ENCODE measurements at regions not wholly inside any gene's neighbourhood (a gene's known extent, or its start where the extent isn't known, plus 50 kb on each side); places are given as distances from the start of the nearest gene placed in this dataset.
A peak's percentile ranks its signal among the peaks of the same experiment; 100 is the strongest.
"Not testable (repeated sequence)": the region's sequence is repeated elsewhere in the genome, so short reads cannot be mapped to it uniquely, and the experiment has no call there.

GRCh38 chr1:70587872-70588366, 176.9 kb downstream of the CTH start:
- Histone ChIP-seq H3K4me1 (ENCODE audit: control insufficient read depth, insufficient read depth, low read length) (no peaks in the 10 kb centered on the region), H3K27me3 (ENCODE audit: control insufficient read depth, insufficient read depth, low read length) (no peaks in the 10 kb centered on the region), H3K27ac (ENCODE audit: low read length) (no peak overlapping the region), H3K4me3 (ENCODE audit: low read length) (no peak overlapping the region), H3K36me3 (ENCODE audit: control insufficient read depth, insufficient read depth, low read length) (no peaks in the 10 kb centered on the region), H3K9me3 (replicated peaks; ENCODE audit: control insufficient read depth, low read depth, low read length) (no peaks in the 10 kb centered on the region)
- peak; percentile 7 for DNase-seq
- no CpG with 5 or more reads among the region's 3 CpGs for WGBS (ENCODE audit: insufficient coverage)

GRCh38 chr1:70593551-70593950, 182.5 kb downstream of the CTH start:
- not testable (repeated sequence) for H3K4me1 ChIP-seq (ENCODE audit: control insufficient read depth, insufficient read depth, low read length); H3K36me3 ChIP-seq (ENCODE audit: control insufficient read depth, insufficient read depth, low read length); H3K4me3 ChIP-seq (ENCODE audit: low read length); H3K27ac ChIP-seq (ENCODE audit: low read length); H3K9me3 ChIP-seq (replicated peaks; ENCODE audit: control insufficient read depth, low read depth, low read length); H3K27me3 ChIP-seq (ENCODE audit: control insufficient read depth, insufficient read depth, low read length); DNase-seq
- no CpG with 5 or more reads among the region's 3 CpGs for whole genome bisulfite sequencing (ENCODE audit: insufficient coverage)

- H3K36me3 ChIP-seq (ENCODE audit: control insufficient read depth, insufficient read depth, low read length), result no peaks in the 10 kb centered on the region
- no peak overlapping the region for H3K27ac ChIP-seq (ENCODE audit: low read length)
- no peak overlapping the region for H3K4me3 ChIP-seq (ENCODE audit: low read length)
- H3K27me3 ChIP-seq (ENCODE audit: control insufficient read depth, insufficient read depth, low read length), result no peaks in the 10 kb centered on the region
- no peaks in the 10 kb centered on the region for H3K9me3 ChIP-seq (replicated peaks; ENCODE audit: control insufficient read depth, low read depth, low read length)
- DNase-seq, result no peak
- no peaks in the 10 kb centered on the region for H3K4me1 ChIP-seq (ENCODE audit: control insufficient read depth, insufficient read depth, low read length)
- WGBS (ENCODE audit: insufficient coverage), result no CpG with 5 or more reads among the region's 2 CpGs
These were observed 197.7 kb downstream of the CTH start for GRCh38 chr1:70608815-70609214.

- not testable (repeated sequence) for H3K27ac ChIP-seq (ENCODE audit: low read length); H3K4me1 ChIP-seq (ENCODE audit: control insufficient read depth, insufficient read depth, low read length); H3K27me3 ChIP-seq (ENCODE audit: control insufficient read depth, insufficient read depth, low read length); DNase-seq; H3K9me3 ChIP-seq (replicated peaks; ENCODE audit: control insufficient read depth, low read depth, low read length); H3K36me3 ChIP-seq (ENCODE audit: control insufficient read depth, insufficient read depth, low read length); H3K4me3 ChIP-seq (ENCODE audit: low read length)
- WGBS (ENCODE audit: insufficient coverage), result no CpG with 5 or more reads among the region's 3 CpGs
These were observed 199.1 kb downstream of the CTH start for GRCh38 chr1:70610164-70610563.

- H3K27ac ChIP-seq (ENCODE audit: low read length), result no peak overlapping the region
- no CpG with 5 or more reads among the region's 3 CpGs for WGBS (ENCODE audit: insufficient coverage)
- DNase-seq, result no peak
- H3K9me3 ChIP-seq (replicated peaks; ENCODE audit: control insufficient read depth, low read depth, low read length), result peaks cover 3% of the 10 kb centered on the region
- H3K36me3 ChIP-seq (ENCODE audit: control insufficient read depth, insufficient read depth, low read length), result no peaks in the 10 kb centered on the region
- no peaks in the 10 kb centered on the region for H3K4me1 ChIP-seq (ENCODE audit: control insufficient read depth, insufficient read depth, low read length)
- H3K27me3 ChIP-seq (ENCODE audit: control insufficient read depth, insufficient read depth, low read length), result no peaks in the 10 kb centered on the region
- H3K4me3 ChIP-seq (ENCODE audit: low read length), result no peak overlapping the region
These were observed 205.9 kb downstream of the CTH start for GRCh38 chr1:70616946-70617345.

- Histone ChIP-seq H3K4me3 (ENCODE audit: low read length) (no peak overlapping the region), H3K9me3 (replicated peaks; ENCODE audit: control insufficient read depth, low read depth, low read length) (peaks cover 3% of the 10 kb centered on the region), H3K4me1 (ENCODE audit: control insufficient read depth, insufficient read depth, low read length) (no peaks in the 10 kb centered on the region), H3K27ac (ENCODE audit: low read length) (no peak overlapping the region), H3K27me3 (ENCODE audit: control insufficient read depth, insufficient read depth, low read length) (no peaks in the 10 kb centered on the region), H3K36me3 (ENCODE audit: control insufficient read depth, insufficient read depth, low read length) (no peaks in the 10 kb centered on the region)
- DNase-seq, result no peak
- 30% methylated on average over 1 of the region's 2 CpGs for WGBS (ENCODE audit: insufficient coverage)
These were observed 206.7 kb downstream of the CTH start for GRCh38 chr1:70617728-70618127.

GRCh38 chr1:70627910-70628309, 216.8 kb downstream of the CTH start:
- DNase-seq, result no peak
- no peak overlapping the region for H3K4me3 ChIP-seq (ENCODE audit: low read length)
- no peak overlapping the region for H3K27ac ChIP-seq (ENCODE audit: low read length)
- 36% methylated on average over 2 of the region's 4 CpGs for WGBS (ENCODE audit: insufficient coverage)
- H3K4me1 ChIP-seq (ENCODE audit: control insufficient read depth, insufficient read depth, low read length), result no peaks in the 10 kb centered on the region
- no peaks in the 10 kb centered on the region for H3K9me3 ChIP-seq (replicated peaks; ENCODE audit: control insufficient read depth, low read depth, low read length)
- no peaks in the 10 kb centered on the region for H3K27me3 ChIP-seq (ENCODE audit: control insufficient read depth, insufficient read depth, low read length)
- no peaks in the 10 kb centered on the region for H3K36me3 ChIP-seq (ENCODE audit: control insufficient read depth, insufficient read depth, low read length)

GRCh38 chr1:70628973-70629372, 217.9 kb downstream of the CTH start:
- Histone ChIP-seq H3K4me3 (ENCODE audit: low read length) (no peak overlapping the region), H3K36me3 (ENCODE audit: control insufficient read depth, insufficient read depth, low read length) (no peaks in the 10 kb centered on the region), H3K4me1 (ENCODE audit: control insufficient read depth, insufficient read depth, low read length) (no peaks in the 10 kb centered on the region), H3K27ac (ENCODE audit: low read length) (no peak overlapping the region), H3K9me3 (replicated peaks; ENCODE audit: control insufficient read depth, low read depth, low read length) (no peaks in the 10 kb centered on the region), H3K27me3 (ENCODE audit: control insufficient read depth, insufficient read depth, low read length) (no peaks in the 10 kb centered on the region)
- 59% methylated on average over 5 of the region's 5 CpGs for WGBS (ENCODE audit: insufficient coverage)
- no peak for DNase-seq

- Histone ChIP-seq H3K36me3 (ENCODE audit: control insufficient read depth, insufficient read depth, low read length) (no peaks in the 10 kb centered on the region), H3K27ac (ENCODE audit: low read length) (no peak overlapping the region), H3K4me3 (ENCODE audit: low read length) (no peak overlapping the region), H3K27me3 (ENCODE audit: control insufficient read depth, insufficient read depth, low read length) (no peaks in the 10 kb centered on the region), H3K9me3 (replicated peaks; ENCODE audit: control insufficient read depth, low read depth, low read length) (no peaks in the 10 kb centered on the region), H3K4me1 (ENCODE audit: control insufficient read depth, insufficient read depth, low read length) (no peaks in the 10 kb centered on the region)
- WGBS (ENCODE audit: insufficient coverage), result 17% methylated on average over 1 of the region's 1 CpG
- DNase-seq, result no peak
These were observed 221.9 kb downstream of the CTH start for GRCh38 chr1:70633004-70633403.

GRCh38 chr1:70635868-70636267, 224.8 kb downstream of the CTH start:
- no peak for DNase-seq
- WGBS (ENCODE audit: insufficient coverage), result no CpG with 5 or more reads among the region's 3 CpGs
- Histone ChIP-seq H3K27ac (ENCODE audit: low read length) (no peak overlapping the region), H3K9me3 (replicated peaks; ENCODE audit: control insufficient read depth, low read depth, low read length) (no peaks in the 10 kb centered on the region), H3K36me3 (ENCODE audit: control insufficient read depth, insufficient read depth, low read length) (no peaks in the 10 kb centered on the region), H3K27me3 (ENCODE audit: control insufficient read depth, insufficient read depth, low read length) (no peaks in the 10 kb centered on the region), H3K4me1 (ENCODE audit: control insufficient read depth, insufficient read depth, low read length) (no peaks in the 10 kb centered on the region), H3K4me3 (ENCODE audit: low read length) (no peak overlapping the region)

- WGBS (ENCODE audit: insufficient coverage), result no CpG with 5 or more reads among the region's 1 CpG
- DNase-seq, result no peak
- Histone ChIP-seq H3K27me3 (ENCODE audit: control insufficient read depth, insufficient read depth, low read length) (no peaks in the 10 kb centered on the region), H3K4me3 (ENCODE audit: low read length) (no peak overlapping the region), H3K27ac (ENCODE audit: low read length) (no peak overlapping the region), H3K36me3 (ENCODE audit: control insufficient read depth, insufficient read depth, low read length) (no peaks in the 10 kb centered on the region), H3K9me3 (replicated peaks; ENCODE audit: control insufficient read depth, low read depth, low read length) (no peaks in the 10 kb centered on the region), H3K4me1 (ENCODE audit: control insufficient read depth, insufficient read depth, low read length) (no peaks in the 10 kb centered on the region)
These were observed 230.8 kb downstream of the CTH start for GRCh38 chr1:70641868-70642267.
